Activated naive CD4-positive, alpha-beta T cell treated with Interleukin-2 at 50 U/mL for 16 hours (primary cell): ENCODE measurements at regions not wholly inside any gene's neighbourhood (a gene's known extent, or its start where the extent isn't known, plus 50 kb on each side); places are given as distances from the start of the nearest gene placed in this dataset.

Experiments used
- DNase-seq: peaks from one replicate; pipeline ENCODE4 v3.0.0-alpha.2; 2020

DNA sequence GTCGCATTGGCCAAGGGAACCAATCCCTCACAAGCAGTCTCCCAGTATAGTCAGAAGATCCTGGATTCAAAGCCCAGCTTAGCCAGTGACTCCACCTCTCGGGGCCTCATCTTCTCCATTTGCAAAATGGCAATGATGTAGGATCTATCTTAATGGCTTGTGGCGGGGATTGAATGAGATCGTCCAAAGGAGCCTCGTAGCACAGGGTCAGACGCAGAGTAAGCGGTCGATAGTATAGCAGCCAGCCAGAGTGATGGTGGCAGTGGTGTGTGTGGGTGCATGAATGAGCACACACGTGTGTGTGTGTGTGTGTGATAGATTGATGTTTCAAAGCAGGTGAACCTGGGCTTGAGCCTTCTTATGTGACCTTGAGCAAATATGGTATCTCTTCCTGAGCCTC, 79.8 kb upstream of the WNT4 start:
- no peak for DNase-seq

DNA sequence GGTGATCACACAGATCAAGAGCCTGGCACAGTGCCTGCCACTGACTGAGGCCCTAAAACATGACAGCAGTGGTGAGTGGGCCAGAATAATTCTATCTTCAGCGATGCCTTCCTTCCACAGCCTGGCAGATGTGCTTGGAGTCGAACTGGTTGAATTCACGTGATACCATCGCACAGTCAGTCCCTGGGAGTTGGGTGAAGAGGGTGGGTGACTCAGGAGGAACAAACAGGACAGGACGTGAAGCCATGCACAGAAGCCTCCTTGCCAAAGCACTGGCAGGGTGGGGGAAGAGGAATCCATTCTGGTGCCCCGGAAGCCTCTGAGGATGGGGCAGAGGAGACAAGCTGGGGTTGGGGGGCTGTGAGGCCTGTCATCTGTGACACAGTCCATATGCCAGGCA, 80.3 kb upstream of the WNT4 start:
- DNase-seq = no peak

DNA sequence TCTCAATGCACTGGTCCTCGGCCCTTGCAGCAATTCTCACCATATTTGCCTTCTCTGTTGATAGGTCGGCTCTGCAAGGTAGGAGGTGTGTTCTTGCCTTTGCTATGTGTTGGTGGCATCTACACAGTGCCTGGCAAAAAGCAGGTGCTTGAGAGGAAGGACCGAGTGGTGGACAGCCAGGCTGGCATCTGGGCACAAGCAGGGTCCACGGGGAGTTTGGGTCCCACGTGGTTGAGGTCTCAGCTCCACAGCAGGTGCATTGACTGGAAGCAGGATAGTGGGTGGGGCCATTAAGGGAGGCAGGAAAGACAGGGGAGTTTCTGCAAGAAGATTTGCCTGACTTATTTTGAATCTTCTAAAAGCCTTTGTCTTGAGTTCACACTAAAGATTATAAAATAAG, 81.2 kb upstream of the WNT4 start:
- DNase-seq = no peak

DNA sequence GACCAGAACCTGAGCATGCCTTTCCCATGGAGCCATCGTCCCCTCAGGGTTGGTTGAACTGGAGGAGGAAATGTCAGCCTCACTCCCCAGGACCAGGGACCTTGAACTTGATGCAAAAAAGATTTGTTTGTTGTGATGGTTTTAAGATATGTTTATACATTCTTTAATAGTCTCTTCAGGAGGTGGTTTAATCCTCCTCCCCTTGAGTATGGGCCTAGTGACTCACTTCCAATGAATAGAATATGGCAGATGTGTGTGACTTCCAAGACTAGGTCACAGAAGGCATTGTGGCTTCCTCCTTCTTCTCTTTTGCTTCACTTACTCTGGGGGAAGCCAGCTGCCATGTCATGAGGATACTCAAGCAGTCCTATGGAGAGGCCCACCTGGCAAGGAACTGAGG, 81.7 kb upstream of the WNT4 start:
- DNase-seq = no peak

DNA sequence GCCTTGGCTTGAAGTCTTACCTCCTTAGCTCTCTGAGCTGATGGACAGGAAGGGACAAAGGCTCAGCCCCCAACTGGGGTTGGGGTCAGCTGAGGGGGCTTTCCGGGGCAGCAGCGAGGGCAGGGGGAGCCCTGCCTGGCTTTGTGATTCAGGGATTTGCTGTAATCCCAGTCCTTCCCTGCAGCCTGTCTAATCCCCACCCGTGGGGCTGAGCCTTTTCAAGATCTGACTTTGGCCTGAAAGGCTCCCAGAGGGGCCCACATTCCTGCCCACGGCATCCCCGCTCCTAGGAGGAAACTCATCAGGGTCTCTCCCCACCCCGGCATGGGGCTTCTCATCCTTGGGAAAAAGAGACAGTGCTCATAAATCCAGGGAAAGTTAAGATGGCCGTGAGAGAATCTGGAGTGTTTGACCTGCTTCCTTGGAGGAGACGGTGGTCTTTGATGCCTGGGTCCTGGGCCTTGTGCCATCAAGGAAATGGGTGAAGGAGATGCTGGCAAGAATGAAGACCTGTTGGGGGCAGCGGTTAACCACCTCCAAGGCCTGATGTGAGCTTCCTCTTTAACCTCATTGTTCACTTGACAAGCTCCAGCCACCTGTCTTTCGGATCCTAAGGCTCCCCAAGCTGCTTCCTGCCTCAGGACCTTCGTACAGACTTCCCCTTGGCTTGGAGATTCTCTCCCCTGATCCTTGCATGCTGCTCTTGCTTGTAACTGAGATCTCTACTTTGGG, 83.1 kb upstream of the WNT4 start:
- no peak for DNase-seq

DNA sequence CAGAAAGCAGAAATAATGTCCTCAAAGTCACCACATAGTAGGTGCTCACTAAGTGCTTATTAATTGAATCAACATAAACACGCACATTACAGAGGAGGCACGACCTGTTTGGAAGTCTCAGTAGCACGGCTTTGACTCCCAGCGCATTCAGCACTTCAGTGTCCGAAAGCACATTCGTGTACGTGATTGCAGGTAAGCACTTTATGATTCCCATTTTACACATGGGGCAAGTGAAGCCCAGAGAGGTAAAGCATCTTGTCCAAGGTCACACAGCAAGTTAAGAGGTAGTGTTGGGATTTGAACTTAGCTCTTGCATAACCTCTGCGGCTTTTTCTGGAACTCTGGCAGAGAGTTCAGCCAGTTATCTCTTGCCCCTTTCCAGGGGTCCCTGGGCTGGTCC, 85.2 kb upstream of the WNT4 start:
- DNase-seq = no peak

DNA sequence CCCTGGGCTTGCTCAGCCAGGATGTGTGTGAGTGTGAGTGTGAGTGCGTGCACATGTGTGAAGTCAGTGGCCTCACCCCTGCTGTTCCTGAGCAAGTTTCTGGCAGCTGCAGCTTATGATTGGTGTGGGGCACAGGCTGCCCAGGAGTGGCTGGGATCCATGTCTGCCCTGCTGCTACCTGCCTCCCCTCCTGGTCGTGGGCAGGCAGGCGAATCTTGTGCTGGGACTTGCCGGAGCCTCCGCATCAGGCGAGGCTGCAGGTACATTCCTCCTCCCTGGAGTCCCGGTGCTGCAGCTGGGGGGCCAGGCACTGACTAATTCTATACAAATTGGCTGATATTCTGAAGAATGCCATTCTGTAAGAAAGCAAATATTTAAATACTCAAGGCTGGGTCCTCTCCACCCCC, 85.6 kb upstream of the WNT4 start:
- no peak for DNase-seq

DNA sequence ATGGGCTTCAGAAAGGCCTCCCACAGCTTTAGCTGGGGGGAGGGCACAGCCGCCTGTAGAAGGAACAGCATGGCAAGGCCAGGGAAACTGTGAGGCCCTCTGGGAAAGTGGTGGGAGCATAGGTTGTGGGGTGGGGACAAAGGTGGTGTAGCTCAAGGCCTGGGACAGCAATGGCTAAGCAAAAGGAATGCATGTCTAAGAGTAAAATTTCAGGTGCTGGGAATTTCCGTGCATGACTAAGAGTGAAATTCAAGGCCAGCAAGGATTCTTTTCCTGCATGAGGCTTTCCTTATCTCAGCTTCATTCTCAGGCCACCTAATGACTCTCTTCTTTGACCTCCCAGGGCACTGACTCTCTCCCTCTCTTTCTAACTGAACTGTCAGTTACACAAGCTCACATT, 86.5 kb upstream of the WNT4 start:
- no peak for DNase-seq

DNA sequence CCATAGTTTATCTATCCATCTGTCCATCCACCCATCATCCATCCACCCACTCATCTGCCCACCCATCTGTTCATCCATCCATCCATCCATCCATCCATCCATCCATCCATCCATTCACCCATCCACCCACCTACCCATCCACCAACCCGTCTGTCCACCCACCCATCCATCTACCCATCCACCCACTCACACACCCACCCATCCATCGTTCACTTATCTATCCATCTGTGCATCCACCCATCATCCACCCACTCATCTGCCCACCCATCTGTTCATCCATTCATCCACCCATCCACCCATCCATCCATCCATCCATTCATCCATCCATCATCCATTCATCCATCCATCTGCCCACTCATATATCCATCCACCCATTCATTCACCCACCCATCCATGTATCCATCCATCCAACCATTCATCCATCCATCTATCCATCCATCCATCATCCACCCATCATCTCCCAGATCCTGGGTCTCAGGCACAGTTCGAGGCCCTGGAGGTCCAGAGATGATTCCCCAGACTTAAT, 88.2 kb upstream of the WNT4 start:
- no peak for DNase-seq

DNA sequence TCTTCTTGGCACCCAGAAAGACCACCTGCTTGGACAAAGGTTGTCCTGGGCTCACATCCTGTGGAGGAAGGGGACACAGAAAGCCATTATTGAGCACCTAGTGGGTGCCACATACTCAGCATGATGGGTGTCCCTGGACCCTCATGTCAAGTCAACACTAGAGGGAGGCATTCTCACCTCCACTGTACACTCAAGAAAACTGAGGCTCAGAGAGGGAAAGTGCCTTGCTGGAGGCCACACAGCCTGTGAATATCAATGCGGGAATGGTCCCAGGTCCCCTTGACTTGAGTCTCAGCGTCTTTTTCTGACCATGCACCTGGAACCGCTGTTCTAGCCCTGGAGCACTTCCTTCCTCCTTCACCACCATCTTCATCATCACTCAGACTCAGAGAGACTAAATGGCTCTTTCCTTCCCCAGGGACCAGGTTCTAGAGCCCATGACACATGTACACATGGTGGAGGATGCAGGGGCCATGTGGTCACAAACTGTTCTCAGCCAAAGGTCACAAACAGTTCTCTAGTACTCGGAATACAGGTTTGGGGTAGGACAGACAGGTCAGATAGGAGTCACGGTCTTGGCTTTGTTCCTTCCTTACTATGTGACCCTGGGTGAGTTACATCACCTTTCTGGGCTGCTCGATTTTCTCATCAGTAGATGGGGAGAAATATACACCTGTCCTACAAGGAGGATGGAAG, 89.2 kb upstream of the WNT4 start:
- DNase-seq = no peak

DNA sequence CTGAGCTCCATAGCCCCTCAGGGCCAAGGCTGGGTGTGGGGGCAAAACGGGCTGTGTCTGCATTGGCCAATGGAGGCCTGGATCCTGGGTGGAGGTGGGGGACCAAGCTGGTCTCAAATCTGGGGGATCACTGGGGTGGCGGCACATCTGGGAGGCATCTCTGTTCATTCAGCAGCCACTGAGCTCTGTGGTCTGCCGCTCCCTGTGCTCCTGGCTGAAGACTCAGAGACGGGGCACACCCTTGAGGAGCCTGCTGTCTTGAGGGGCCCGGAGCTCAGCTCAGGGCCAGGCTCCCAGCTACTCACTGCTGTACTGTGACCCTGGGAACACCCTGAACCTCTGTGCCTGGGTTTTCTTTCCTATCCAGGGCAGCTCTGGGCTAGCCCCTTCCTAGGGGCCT, 90.3 kb upstream of the WNT4 start:
- DNase-seq = no peak

DNA sequence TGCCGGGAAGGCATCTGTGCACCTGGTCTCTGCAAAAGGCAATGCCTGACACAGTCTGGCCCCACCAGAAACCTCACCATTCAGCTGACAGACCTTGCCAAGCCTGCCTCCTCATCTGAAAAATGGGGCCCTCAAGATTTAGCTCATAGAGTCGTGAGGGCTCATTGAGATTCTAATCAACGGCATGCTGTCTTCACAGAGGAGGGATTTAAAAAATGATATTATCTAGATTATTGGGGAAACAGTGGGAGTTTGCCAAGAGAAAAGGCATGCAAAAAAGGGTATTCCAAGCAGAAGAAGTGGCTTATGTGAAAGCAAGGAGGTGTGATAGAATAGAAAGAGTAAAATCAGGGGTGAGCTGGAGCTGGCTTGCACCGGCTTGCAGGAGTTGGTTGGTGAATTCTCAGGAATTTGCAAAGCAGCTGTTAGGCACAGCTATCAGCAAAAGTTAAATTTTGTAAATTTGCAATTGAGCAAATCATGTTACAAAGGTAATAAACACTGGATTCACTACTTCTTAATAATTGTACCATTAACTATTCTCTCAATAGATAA, 91.7 kb upstream of the WNT4 start:
- no peak for DNase-seq

DNA sequence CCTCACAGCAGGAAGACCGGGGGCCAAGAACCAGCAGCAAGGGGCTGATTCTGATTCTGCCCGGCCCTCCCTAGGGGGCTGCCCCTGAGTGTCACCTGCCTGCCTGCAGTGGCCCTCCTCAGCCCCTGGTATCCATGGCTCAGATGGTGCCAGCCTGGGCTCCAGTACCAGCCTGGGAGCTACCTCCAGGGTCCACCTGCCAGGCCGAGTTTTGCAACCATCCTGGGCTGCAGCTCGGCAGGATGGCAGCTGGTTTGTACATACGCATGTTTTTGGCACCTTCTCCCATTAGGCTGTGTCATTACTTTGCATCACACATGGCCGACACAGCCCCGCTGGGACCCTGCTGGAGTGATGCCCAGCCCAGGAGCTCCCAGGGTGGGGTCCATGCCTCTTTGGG, 93.3 kb upstream of the WNT4 start:
- DNase-seq = no peak

DNA sequence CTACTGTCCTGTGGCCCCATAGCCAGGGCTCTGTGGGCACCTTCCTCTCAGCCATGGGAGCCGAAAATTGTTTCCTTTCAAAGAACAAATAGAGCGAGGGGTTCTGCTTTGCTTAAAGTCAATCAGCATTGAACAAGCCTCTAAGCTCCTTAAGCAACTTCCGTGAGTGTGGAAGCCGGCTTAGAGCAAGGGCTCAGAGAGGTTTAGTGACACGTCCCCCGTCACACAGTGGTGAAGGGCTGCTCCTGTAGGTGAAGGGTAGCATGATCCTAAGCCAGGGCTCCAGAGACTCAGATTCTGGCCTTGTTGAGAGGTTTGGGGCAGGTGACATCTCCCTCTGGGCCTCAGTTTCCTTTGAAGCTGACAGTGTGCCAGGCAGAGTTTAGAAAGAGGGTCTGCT, 94.0 kb upstream of the WNT4 start:
- DNase-seq = no peak

DNA sequence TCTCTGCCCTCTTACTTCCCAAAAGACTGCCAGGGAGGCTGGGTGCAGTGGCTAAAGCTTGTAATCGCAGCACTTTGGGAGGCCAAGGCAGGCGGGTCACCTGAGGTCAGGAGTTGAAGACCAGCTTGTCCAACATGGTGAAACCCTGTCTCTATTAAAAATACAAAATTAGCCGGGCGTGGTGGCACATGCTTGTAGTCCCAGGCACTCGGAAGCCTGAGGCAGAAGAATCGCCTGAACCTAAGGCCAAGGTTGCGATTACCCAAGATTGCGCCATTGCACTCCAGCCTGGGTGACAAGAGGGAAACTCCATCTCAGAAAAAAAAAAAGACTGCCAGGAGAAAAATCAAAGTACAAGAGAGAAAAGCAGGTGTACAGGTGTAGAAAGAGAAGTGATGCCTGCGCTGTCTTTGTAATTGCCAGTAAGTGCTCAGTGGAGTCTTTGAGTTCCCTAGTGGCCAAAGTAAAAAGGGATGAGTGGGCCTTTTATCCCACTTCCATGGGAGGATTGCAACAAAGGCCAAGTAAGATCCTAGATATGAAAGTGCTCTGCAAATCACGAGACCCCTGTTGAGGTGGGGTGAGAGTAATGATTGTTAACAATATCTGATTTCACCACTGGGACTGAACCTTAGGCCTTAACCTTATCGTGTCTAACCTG, 94.7 kb upstream of the WNT4 start:
- no peak for DNase-seq

DNA sequence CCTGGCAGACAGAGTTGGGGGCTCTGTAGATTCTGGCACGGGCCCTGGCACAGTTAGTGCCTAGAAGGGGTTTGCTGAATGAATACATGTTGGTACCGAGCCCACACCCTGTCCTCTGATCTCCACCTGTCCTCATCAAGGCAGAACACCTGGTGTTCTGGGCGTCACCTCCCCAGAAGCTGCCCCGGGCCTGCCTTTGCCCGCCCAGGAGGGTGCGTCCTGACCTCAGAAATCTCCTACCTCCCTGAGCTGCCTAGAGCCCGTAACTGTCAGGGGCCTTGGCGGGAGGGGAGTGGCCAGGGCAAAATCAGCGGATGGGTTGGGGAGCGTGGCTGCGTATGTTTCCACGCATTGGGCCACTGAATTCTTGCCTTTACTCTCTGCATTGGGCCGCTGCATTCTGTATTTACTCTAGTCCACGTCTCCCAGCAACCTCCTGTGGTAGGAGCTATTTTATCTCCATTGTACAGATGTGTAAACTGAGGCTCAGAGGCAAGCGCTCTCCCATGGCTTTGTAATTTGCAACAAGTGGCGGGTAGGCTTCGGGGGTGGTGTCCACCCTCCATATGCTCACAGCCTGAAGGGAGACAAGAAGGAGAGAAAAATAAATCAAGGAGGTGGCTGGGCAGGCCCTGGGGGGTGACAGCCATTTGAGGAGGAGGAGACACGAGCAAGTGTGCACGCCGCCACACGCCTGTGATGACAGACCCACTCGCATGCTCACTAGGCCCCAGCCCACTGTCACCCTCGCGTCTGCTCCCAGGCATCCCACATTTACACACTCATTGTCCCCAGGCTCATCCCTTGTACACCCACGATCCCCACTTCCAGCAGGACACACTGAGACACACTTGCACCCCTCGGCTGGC, 95.7 kb upstream of the WNT4 start:
- no peak for DNase-seq

DNA sequence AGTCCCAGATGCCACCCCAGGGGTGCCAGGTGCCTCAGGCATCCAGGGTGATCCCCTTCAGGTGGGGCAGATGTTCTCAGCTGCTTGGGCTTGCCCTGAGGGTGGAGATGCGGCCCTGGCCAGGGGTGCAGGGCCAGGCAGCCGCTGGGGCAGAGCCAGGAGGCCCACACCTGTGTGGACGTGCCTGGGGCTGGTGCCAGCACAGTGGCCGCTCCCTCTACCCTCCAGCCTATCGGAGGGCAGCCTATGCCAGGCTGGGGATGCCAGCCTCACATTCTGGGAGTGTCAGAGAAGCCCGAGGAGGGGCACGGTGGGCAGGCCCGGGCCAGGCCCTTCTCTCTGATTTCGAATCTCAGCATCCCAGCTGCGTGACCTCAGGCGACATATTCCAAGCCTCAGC, 96.5 kb upstream of the WNT4 start:
- DNase-seq = no peak

DNA sequence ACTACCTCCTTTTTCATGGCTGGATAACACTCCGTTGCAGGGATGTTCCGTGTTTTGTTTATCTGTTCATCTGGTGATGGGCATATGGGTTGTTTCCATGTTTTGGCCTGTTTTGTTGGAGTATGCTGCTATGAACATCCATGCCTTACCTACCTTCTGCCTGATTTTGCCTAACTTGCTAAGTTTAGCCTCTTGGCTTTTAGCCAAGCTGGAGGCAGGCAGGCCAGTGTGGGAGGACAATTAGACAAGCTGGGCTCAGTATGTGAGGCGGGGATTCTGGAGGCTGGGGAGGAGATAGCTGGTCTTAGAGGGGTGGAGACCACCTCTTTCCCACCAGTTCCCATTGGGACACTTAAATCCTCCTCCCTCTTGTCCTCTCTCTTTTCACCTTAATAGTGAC, 98.4 kb upstream of the WNT4 start:
- no peak for DNase-seq

DNA sequence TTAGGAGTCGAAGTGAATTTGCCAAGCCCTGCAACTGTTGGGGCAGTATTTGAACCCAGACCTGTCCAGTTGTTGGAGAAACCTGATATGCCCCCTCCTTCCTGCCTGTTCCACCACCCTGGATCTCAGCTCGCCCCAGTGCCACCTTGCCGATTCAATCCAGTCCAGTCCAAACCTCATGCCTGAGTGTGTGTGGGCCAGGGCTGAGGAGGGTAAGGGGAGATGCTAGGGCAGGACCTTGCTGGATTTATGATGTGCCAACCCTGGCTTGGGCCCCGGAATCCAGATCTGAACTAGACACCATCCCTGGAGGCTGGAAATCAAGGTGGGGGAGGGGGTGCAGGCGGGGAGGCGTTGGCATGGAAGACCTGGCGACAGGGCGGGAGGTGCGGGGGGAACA, 98.9 kb upstream of the WNT4 start:
- DNase-seq = no peak

DNA sequence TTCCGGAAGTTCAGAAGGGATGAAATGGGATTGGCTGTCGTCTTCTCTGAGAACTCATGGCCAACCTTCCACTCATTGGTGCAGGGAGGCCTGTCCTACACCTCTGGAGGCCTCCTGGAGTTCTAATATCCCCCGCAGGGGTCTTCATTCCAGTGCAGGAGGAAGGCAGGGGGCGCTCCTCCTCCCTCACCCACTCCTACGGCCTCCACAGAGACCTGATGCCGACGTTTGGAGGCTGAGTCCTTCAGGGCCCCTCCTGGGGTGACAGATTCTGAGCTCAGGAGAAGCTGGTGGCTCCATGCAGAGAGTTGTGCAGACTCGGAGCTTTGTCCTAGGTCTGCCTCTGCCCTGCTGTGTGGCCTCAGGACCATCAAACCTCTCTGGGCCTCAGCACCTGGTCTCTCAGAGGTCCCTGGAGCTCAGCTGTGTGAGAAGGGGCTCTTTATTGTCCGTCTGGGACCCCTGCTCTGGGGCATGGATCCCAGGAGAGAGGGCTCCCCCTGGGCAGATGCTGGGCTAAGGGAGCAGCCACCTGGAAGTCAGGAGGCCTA, 102.3 kb upstream of the WNT4 start:
- DNase-seq = no peak

DNA sequence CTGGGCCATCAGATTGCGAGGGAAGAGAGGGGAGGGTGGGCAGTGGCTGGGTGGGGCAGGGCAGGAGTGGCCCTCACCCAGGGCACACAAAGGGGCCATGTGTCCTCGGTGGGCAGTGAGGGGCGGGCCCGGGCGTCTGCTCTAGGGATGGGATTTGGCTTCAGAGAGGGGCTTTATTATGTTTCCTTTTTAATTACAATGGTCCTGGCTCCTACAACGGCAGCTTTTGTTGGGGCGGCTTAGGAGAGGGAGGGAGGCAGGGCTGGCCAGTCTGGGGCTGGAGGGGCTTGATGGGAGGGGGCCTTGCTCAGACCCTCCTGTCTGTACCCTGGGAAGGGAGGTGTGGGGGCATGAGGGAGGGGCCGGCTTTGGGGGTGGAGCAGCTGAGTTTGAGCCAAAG, 102.8 kb upstream of the WNT4 start:
- DNase-seq = no peak

DNA sequence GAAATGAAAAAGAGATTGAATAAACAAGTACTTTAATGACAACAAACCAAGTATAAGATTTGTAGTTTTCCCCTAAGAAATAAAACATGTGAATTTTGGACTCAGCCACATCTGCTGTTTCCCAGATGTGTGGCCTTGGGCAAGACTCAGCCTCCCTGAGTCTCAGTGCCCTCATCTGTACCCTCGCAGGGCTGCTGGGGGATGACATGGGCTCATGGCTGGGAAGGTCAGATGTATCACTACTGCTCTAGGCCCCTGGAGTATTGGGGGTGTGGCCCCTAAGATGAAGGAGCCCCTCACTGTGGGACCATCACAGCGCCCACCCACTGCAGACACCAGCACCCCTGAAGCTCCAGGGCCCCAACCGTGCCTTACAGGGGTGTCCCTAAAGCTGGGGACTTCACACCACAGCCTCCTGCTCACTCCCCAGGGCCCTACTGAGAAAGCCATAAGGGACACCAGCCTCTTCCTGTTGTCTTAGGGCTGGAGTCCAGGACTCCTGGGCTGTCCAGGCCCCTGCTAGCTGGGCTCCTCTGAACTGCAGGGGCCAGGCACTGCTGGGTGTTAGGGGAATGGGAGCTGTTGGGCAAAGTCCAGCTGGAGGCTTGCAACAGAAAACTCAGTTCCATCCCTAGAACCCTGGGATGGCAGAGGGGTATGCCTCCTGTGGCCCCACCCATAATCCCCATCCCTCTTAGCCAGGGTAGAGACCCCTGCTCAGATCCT, 104.0 kb upstream of the WNT4 start:
- DNase-seq = no peak
